HepG2 (cell line): ENCODE measurements at regions not wholly inside any gene's neighbourhood (a gene's known extent, or its start where the extent isn't known, plus 50 kb on each side); places are given as distances from the start of the nearest gene placed in this dataset.

Experiments
- ATAC-seq: fragments of 200-7000 bp; cut with Tn5 transposase; 3 replicates; pipeline ENCODE4 v1.9.1; 2020; ENCODE audit warnings: mild to moderate bottlenecking, moderate library complexity
- BruUV-seq: library from RNA; stranded (reverse); fragments of 400-500 nt; replicated peaks from 2 replicates; lab custom pipeline; 2021; lab: Mats Ljungman, UMichigan
- CTCF ChIA-PET: fragments of 300-600 bp; formaldehyde crosslinking; extraction: SDS; loops from one replicate; lab custom pipeline; 2021; ENCODE audit warnings: low total read pairs, inconsistent platforms, low intra/inter-chr PET ratio; lab: Yijun Ruan, JAX
- POLR2A ChIA-PET: fragments of 350-600 bp; sonication (Branson Sonifier 250); formaldehyde crosslinking; loops from one replicate; lab custom pipeline; 2020; ENCODE audit warnings: antibody characterized with exemption, inconsistent platforms; lab: Yijun Ruan, JAX
- DNase-seq: peaks from one replicate; pipeline ENCODE4 v3.0.0-alpha.2; 2015; ENCODE audit warnings: low spot score
- FAIRE-seq: peaks from 3 replicates; lab custom pipeline; 2011; peaks lifted over from hg19 to GRCh38; lab: Jason Lieb, UNC
- H2AFZ ChIP-seq: one replicate; pipeline ENCODE4 v1.6.1; 2011; ENCODE audit warnings: low read length, inconsistent platforms
- H3K27ac ChIP-seq: fragments of 300-600 bp; 3 replicates; pipeline ENCODE4 v1.8.0; 2011; ENCODE audit warnings: mixed run types, mild to moderate bottlenecking, mixed read lengths, low read length, inconsistent platforms; ENCODE audit not compliant: insufficient read depth; ENCODE audit errors: extremely low read length
- H3K27me3 ChIP-seq, 2 experiments: fragments of 200-600 bp in 1 of 2; 2 replicates in 1 of 2; 3 replicates in 1 of 2; pipeline versions ENCODE4 v1.6.0 to v1.8.0; 2011; ENCODE audit warnings: low read length in 2 of 2, mild to moderate bottlenecking in 2 of 2, moderate library complexity in 2 of 2, inconsistent platforms in 1 of 2; ENCODE audit not compliant: insufficient read depth in 2 of 2, control insufficient read depth in 1 of 2
- H3K36me3 ChIP-seq, 2 experiments: fragments of 200-600 bp in 1 of 2; replicated peaks in 1 of 2; 2 replicates in 1 of 2; 3 replicates in 1 of 2; pipeline versions ENCODE4 v1.5.1 to v1.8.0; 2011; ENCODE audit warnings: low read length in 2 of 2, inconsistent platforms in 1 of 2; ENCODE audit not compliant: insufficient read depth in 2 of 2, control insufficient read depth in 1 of 2
- H3K4me1 ChIP-seq: 2 replicates; pipeline ENCODE4 v1.5.1; 2012; ENCODE audit warnings: low read length, inconsistent platforms; ENCODE audit not compliant: insufficient read depth
- H3K4me2 ChIP-seq: 2 replicates; pipeline ENCODE4 v1.6.0; 2011; ENCODE audit warnings: low read depth, low read length, inconsistent platforms
- H3K4me3 ChIP-seq, 3 experiments: fragments of 200-600 bp in 1 of 3; sonication (generic), shearing (Covaris generic) in 1 of 3; replicated peaks in 1 of 3; 2 replicates each; pipeline ENCODE4 v1.5.1; 2011 to 2016; ENCODE audit warnings: low read length in 3 of 3, inconsistent platforms in 2 of 3, low read depth in 2 of 3, mild to moderate bottlenecking in 2 of 3, control low read depth in 1 of 3, mixed read lengths in 1 of 3; ENCODE audit not compliant: insufficient read depth in 1 of 3
- H3K79me2 ChIP-seq: one replicate; pipeline ENCODE4 v1.6.1; 2011; ENCODE audit warnings: low read length, inconsistent platforms; ENCODE audit not compliant: insufficient read depth
- H3K9ac ChIP-seq: 2 replicates; pipeline ENCODE4 v1.6.0; 2011; ENCODE audit warnings: mild to moderate bottlenecking, low read depth, low read length, inconsistent platforms; ENCODE audit not compliant: insufficient read depth
- H3K9me3 ChIP-seq: 2 replicates; pipeline ENCODE4 v1.5.1; 2012; ENCODE audit warnings: mild to moderate bottlenecking, low read length
- H4K20me1 ChIP-seq: 2 replicates; pipeline ENCODE4 v1.6.0; 2011; ENCODE audit warnings: inconsistent platforms, mild to moderate bottlenecking, low read length, moderate library complexity; ENCODE audit not compliant: insufficient read depth
- AGO2 ChIP-seq: fragments of 200-400 bp; formaldehyde crosslinking; optimal IDR thresholded peaks from 2 replicates; pipeline ENCODE3; 2017; ENCODE audit warnings: mild to moderate bottlenecking, low read depth, low read length, moderate library complexity
- BCL6 ChIP-seq: IDR thresholded peaks from 2 replicates; pipeline ENCODE4 v1.6.1; 2016; ENCODE audit warnings: missing genetic modification reagents, missing compliant biosample characterization
- GATA4 ChIP-seq: sonication (generic); IDR thresholded peaks from 2 replicates; pipeline ENCODE4 v1.6.1; 2016; ENCODE audit warnings: antibody characterized with exemption, low read depth, borderline replicate concordance
- GTF3A ChIP-seq: sonication (generic); formaldehyde crosslinking; conservative IDR thresholded peaks from 2 replicates; pipeline ENCODE4 v1.4.0; 2020; ENCODE audit warnings: mild to moderate bottlenecking, missing genetic modification reagents
- HCFC1 ChIP-seq: fragments of 150-350 bp; IDR thresholded peaks from 2 replicates; pipeline ENCODE4 v1.6.1; 2014; ENCODE audit warnings: low read depth, low read length
- KLF16 ChIP-seq, 2 experiments: sonication (generic) in 1 of 2; formaldehyde crosslinking in 1 of 2; IDR thresholded peaks; 2 replicates each; pipeline versions ENCODE4 v1.6.1 to v1.8.0; 2016 to 2023; ENCODE audit warnings: missing genetic modification reagents in 2 of 2, missing compliant biosample characterization in 1 of 2
- NFE2L1 ChIP-seq: sonication (generic); formaldehyde crosslinking; IDR thresholded peaks from 2 replicates; pipeline ENCODE4 v1.4.0; 2020; ENCODE audit warnings: missing genetic modification reagents, mild to moderate bottlenecking, borderline replicate concordance
- NFKBIZ ChIP-seq: IDR thresholded peaks from 2 replicates; pipeline ENCODE4 v1.6.1; 2018; ENCODE audit warnings: missing genetic modification reagents, missing compliant biosample characterization
- SUZ12 ChIP-seq: fragments of 150-350 bp; IDR thresholded peaks from 2 replicates; pipeline ENCODE4 v1.6.1; 2014; ENCODE audit warnings: low read depth, low read length
- ZNF496 ChIP-seq: sonication (generic); formaldehyde crosslinking; IDR thresholded peaks from 2 replicates; pipeline ENCODE4 v1.8.1; 2023; ENCODE audit warnings: mild to moderate bottlenecking, moderate library complexity, missing genetic modification reagents; ENCODE audit not compliant: insufficient replicate concordance
- ZNF691 ChIP-seq: sonication (generic); formaldehyde crosslinking; IDR thresholded peaks from 2 replicates; pipeline ENCODE4 v1.4.0; 2020; ENCODE audit warnings: missing genetic modification reagents, low read depth, mild to moderate bottlenecking, borderline replicate concordance
- ZNF773 ChIP-seq: sonication (generic); formaldehyde crosslinking; IDR thresholded peaks from 2 replicates; pipeline ENCODE4 v1.4.0; 2020; ENCODE audit warnings: missing genetic modification reagents, borderline replicate concordance
- ZSCAN12 ChIP-seq: sonication (generic); formaldehyde crosslinking; IDR thresholded peaks from 2 replicates; pipeline ENCODE4 v1.9.0; 2021; ENCODE audit warnings: mild to moderate bottlenecking, missing genetic modification reagents
- WGBS: methylation state at CpG from one replicate; pipeline ENCODE4 v1.1.6; 2017; ENCODE audit warnings: low lambda C conversion rate; 5-methylcytosine and 5-hydroxymethylcytosine counted together
- in situ Hi-C: cut with HindIII; loops from 2 replicates; pipeline ENCODE4 v1.10.0; 2017; ENCODE audit warnings: low pct_unique_long_range_greater_than_20kb; ENCODE audit not compliant: extremely low pct_ligation_motif_present
- intact Hi-C: fragments of 100-400 bp; cut with micrococcal nuclease; formaldehyde crosslinking; loops from one replicate; pipeline ENCODE4 v1.10.0; 2022; ENCODE audit not compliant: unreplicated experiment
- TF ChIP-seq, protein P1 (sequence below): sonication (generic); formaldehyde crosslinking; IDR thresholded peaks from 2 replicates; pipeline ENCODE4 v1.5.1; 2020; ENCODE audit warnings: missing genetic modification reagents, mild to moderate bottlenecking, borderline replicate concordance
- TF ChIP-seq, protein P2 (sequence below): sonication (generic); formaldehyde crosslinking; IDR thresholded peaks from 2 replicates; pipeline ENCODE4 v1.5.0; 2020; ENCODE audit warnings: mild to moderate bottlenecking, missing genetic modification reagents

DNA sequence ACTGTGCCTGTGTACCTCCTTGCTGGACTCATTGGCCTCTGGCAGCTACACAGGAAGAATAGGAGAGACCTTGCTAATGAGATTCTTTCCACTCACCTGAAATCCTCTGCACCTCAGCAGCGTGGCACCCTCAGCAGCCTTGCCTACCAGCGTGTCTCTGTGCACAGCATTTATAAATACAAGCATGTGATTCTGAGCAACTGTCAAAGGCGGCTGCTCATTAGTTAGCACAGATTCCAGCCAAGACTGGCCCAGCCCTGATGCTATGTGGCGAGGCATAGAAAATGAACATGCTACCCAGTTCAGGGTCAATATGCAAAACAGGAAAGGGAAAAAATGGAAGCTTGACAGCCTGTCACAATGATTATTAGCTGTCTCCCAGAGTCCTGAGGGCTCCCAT lies 298.0 kb downstream of the C4orf33 start:
- H3K9me3 ChIP-seq: no peaks in the 10 kb centered on the region
- in situ Hi-C loops (no loop called here), intact Hi-C loops (no loop called here)
- no peak overlapping the region for H3K4me3 ChIP-seq
- no peaks in the 10 kb centered on the region for H3K36me3 ChIP-seq
- DNase-seq (no peak), ATAC-seq (no peak), FAIRE-seq (no peak)
- BruUV-seq: no TSS peak
- WGBS: 0% methylated on average over 4 of the region's 4 CpGs
- no peak for TF ChIP-seq NFE2L1 (CRISPR knock-in tag)
- no peak for TF ChIP-seq KLF16 (CRISPR knock-in tag; IDR thresholded peaks at IDR 0.05)
- no peak overlapping the region for H3K27ac ChIP-seq
- no peaks in the 10 kb centered on the region for H3K4me1 ChIP-seq
- ChIA-PET CTCF (no interaction called here), POLR2A (no interaction called here)
- H2AFZ ChIP-seq: no peak overlapping the region
- no peak overlapping the region for H3K9ac ChIP-seq
- no peaks in the 10 kb centered on the region for H4K20me1 ChIP-seq
- no peaks in the 10 kb centered on the region for H3K27me3 ChIP-seq
- no peaks in the 10 kb centered on the region for H3K79me2 ChIP-seq
- no peak overlapping the region for H3K4me2 ChIP-seq

DNA sequence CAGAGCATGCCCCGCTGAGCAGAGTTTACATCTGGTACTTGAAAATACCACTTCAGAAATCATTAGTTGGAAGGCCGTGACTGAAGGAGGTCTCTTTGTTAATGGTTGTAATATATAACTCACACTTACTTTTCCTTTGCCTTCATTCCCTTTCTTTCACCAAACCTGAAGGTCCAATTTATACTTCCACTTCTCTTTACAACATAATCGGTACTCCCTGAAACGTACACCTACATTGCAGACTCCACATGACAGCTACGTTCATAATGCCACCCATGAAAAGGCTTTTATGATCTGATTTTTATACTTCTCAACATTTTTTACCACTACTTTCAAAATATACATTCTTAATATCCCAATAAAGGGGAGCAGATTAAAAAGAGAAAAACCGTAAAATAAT lies 298.7 kb downstream of the C4orf33 start:
- Histone ChIP-seq H3K27ac (no peak overlapping the region), H3K79me2 (no peaks in the 10 kb centered on the region), H3K9me3 (no peaks in the 10 kb centered on the region), H3K4me2 (no peak overlapping the region), H2AFZ (no peak overlapping the region), H3K9ac (no peak overlapping the region), H3K4me3 (no peak overlapping the region), H4K20me1 (no peaks in the 10 kb centered on the region), H3K4me1 (no peaks in the 10 kb centered on the region), H3K27me3 (no peaks in the 10 kb centered on the region), H3K36me3 (no peaks in the 10 kb centered on the region)
- no peak for DNase-seq
- intact Hi-C loops (no loop called here), in situ Hi-C loops (no loop called here)
- no peak for FAIRE-seq
- ATAC-seq: no peak
- CTCF ChIA-PET: no interaction called here
- under 1% methylated on average over 6 of the region's 6 CpGs for WGBS
- POLR2A ChIA-PET: no interaction called here
- BruUV-seq: no TSS peak
- TF ChIP-seq ZNF773 (CRISPR knock-in tag) (no peak), ZNF496 (CRISPR knock-in tag) (no peak), GTF3A (CRISPR knock-in tag) (no peak), ZSCAN12 (no peak), SUZ12 (no peak), GATA4 (no peak), NFKBIZ (CRISPR knock-in tag) (no peak), ZNF691 (no peak), HCFC1 (no peak), BCL6 (no peak), AGO2 (no peak)
- TF ChIP-seq, protein P1, sequence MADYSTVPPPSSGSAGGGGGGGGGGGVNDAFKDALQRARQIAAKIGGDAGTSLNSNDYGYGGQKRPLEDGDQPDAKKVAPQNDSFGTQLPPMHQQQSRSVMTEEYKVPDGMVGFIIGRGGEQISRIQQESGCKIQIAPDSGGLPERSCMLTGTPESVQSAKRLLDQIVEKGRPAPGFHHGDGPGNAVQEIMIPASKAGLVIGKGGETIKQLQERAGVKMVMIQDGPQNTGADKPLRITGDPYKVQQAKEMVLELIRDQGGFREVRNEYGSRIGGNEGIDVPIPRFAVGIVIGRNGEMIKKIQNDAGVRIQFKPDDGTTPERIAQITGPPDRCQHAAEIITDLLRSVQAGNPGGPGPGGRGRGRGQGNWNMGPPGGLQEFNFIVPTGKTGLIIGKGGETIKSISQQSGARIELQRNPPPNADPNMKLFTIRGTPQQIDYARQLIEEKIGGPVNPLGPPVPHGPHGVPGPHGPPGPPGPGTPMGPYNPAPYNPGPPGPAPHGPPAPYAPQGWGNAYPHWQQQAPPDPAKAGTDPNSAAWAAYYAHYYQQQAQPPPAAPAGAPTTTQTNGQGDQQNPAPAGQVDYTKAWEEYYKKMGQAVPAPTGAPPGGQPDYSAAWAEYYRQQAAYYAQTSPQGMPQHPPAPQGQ (CRISPR knock-in tag): no peak
- TF ChIP-seq, protein P2, sequence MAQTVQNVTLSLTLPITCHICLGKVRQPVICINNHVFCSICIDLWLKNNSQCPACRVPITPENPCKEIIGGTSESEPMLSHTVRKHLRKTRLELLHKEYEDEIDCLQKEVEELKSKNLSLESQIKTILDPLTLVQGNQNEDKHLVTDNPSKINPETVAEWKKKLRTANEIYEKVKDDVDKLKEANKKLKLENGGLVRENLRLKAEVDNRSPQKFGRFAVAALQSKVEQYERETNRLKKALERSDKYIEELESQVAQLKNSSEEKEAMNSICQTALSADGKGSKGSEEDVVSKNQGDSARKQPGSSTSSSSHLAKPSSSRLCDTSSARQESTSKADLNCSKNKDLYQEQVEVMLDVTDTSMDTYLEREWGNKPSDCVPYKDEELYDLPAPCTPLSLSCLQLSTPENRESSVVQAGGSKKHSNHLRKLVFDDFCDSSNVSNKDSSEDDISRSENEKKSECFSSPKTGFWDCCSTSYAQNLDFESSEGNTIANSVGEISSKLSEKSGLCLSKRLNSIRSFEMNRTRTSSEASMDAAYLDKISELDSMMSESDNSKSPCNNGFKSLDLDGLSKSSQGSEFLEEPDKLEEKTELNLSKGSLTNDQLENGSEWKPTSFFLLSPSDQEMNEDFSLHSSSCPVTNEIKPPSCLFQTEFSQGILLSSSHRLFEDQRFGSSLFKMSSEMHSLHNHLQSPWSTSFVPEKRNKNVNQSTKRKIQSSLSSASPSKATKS (CRISPR knock-in tag): no peak
